ENCODE measurements at regions not wholly inside any gene's neighbourhood (a gene's known extent, or its start where the extent isn't known, plus 50 kb on each side); places are given as distances from the start of the nearest gene placed in this dataset.

GRCh38 chr5:172542651-172543131 lies 88.4 kb upstream of the SH3PXD2B start:
- no peaks in the 10 kb centered on the region for H3K4me1 ChIP-seq (ENCODE audit: insufficient read depth, low read length)
- DNase-seq, result no peak
- H3K36me3 ChIP-seq (ENCODE audit: insufficient read depth, low read length), result no peaks in the 10 kb centered on the region
- H3K27ac ChIP-seq (ENCODE audit: low read depth in 1 of 2, low read length in 2 of 2), result no peak overlapping the region
- Mint-ChIP-seq H3K4me1 (ENCODE audit: low read depth) (no peaks in the 10 kb centered on the region), H3K9me3 (peaks cover 2% of the 10 kb centered on the region), H3K36me3 (ENCODE audit: low read depth) (no peaks in the 10 kb centered on the region), H3K27ac (no peak overlapping the region), H3K4me3 (no peak overlapping the region), H3K27me3 (peaks cover 22% of the 10 kb centered on the region)
- peaks cover 0 to 13% of the 10 kb centered on the region in 2 experiments for H3K27me3 ChIP-seq (ENCODE audit: control insufficient read depth in 1 of 2, insufficient read depth in 2 of 2, low read length in 2 of 2)
- no peak overlapping the region for H3K4me3 ChIP-seq (ENCODE audit: low read length)
- intact Hi-C loops (cut with DNase I, micrococcal nuclease), result no loop called here
- peaks cover 0 to 16% of the 10 kb centered on the region in 2 experiments for H3K9me3 ChIP-seq (ENCODE audit: control insufficient read depth in 1 of 2, insufficient read depth in 1 of 2, low read length in 2 of 2)
- ChIA-PET POLR2A (no interaction called here), CTCF (no interaction called here)
- TF ChIP-seq, protein P1, sequence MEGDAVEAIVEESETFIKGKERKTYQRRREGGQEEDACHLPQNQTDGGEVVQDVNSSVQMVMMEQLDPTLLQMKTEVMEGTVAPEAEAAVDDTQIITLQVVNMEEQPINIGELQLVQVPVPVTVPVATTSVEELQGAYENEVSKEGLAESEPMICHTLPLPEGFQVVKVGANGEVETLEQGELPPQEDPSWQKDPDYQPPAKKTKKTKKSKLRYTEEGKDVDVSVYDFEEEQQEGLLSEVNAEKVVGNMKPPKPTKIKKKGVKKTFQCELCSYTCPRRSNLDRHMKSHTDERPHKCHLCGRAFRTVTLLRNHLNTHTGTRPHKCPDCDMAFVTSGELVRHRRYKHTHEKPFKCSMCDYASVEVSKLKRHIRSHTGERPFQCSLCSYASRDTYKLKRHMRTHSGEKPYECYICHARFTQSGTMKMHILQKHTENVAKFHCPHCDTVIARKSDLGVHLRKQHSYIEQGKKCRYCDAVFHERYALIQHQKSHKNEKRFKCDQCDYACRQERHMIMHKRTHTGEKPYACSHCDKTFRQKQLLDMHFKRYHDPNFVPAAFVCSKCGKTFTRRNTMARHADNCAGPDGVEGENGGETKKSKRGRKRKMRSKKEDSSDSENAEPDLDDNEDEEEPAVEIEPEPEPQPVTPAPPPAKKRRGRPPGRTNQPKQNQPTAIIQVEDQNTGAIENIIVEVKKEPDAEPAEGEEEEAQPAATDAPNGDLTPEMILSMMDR (IDR thresholded peaks at IDR 0.05), result no peak
- no peak for ATAC-seq (ENCODE audit: poor library complexity)

GRCh38 chr5:172541773-172542136 lies 87.4 kb upstream of the SH3PXD2B start:
- POLR2A ChIA-PET, result no interaction called here
- H3K4me3 ChIP-seq (ENCODE audit: low read length), result no peak overlapping the region
- peaks cover 0 to 22% of the 10 kb centered on the region in 2 experiments for H3K9me3 ChIP-seq (ENCODE audit: control insufficient read depth in 1 of 2, insufficient read depth in 1 of 2, low read length in 2 of 2)
- Mint-ChIP-seq H3K4me3 (no peak overlapping the region), H3K36me3 (ENCODE audit: low read depth) (no peaks in the 10 kb centered on the region), H3K27me3 (peaks cover 19% of the 10 kb centered on the region), H3K4me1 (ENCODE audit: low read depth) (no peaks in the 10 kb centered on the region), H3K27ac (no peak overlapping the region), H3K9me3 (peaks cover 2% of the 10 kb centered on the region)
- no peaks in the 10 kb centered on the region for H3K36me3 ChIP-seq (ENCODE audit: insufficient read depth, low read length)
- peaks cover 0 to 11% of the 10 kb centered on the region in 2 experiments for H3K27me3 ChIP-seq (ENCODE audit: control insufficient read depth in 1 of 2, insufficient read depth in 2 of 2, low read length in 2 of 2)
- no peaks in the 10 kb centered on the region for H3K4me1 ChIP-seq (ENCODE audit: insufficient read depth, low read length)
- H3K27ac ChIP-seq (ENCODE audit: low read depth in 1 of 2, low read length in 2 of 2), result no peak overlapping the region
- ATAC-seq (ENCODE audit: poor library complexity), result no peak
- no peak for DNase-seq
- TF ChIP-seq, protein P1 (IDR thresholded peaks at IDR 0.05), result no peak
- intact Hi-C loops (cut with DNase I, micrococcal nuclease), result no loop called here
- CTCF ChIA-PET, result no interaction called here

- Mint-ChIP-seq H3K4me1 (ENCODE audit: low read depth) (no peaks in the 10 kb centered on the region), H3K36me3 (ENCODE audit: low read depth) (no peaks in the 10 kb centered on the region), H3K27ac (no peak overlapping the region), H3K4me3 (no peak overlapping the region), H3K9me3 (peaks cover 2% of the 10 kb centered on the region), H3K27me3 (peaks cover 14% of the 10 kb centered on the region)
- Histone ChIP-seq H3K27me3 (ENCODE audit: control insufficient read depth in 1 of 2, insufficient read depth in 2 of 2, low read length in 2 of 2) (peaks cover 0 to 11% of the 10 kb centered on the region in 2 experiments), H3K36me3 (ENCODE audit: insufficient read depth, low read length) (no peaks in the 10 kb centered on the region), H3K27ac (ENCODE audit: low read depth in 1 of 2, low read length in 2 of 2) (no peak overlapping the region), H3K9me3 (ENCODE audit: control insufficient read depth in 1 of 2, insufficient read depth in 1 of 2, low read length in 2 of 2) (peaks cover 0 to 25% of the 10 kb centered on the region in 2 experiments), H3K4me1 (ENCODE audit: insufficient read depth, low read length) (no peaks in the 10 kb centered on the region), H3K4me3 (ENCODE audit: low read length) (no peak overlapping the region)
- POLR2A ChIA-PET, result no interaction called here
- intact Hi-C loops (cut with DNase I, micrococcal nuclease), result no loop called here
- CTCF ChIA-PET, result no interaction called here
- no peak for DNase-seq
- TF ChIP-seq, protein P1 (IDR thresholded peaks at IDR 0.05), result no peak
- ATAC-seq (ENCODE audit: poor library complexity), result no peak
These were observed 86.9 kb upstream of the SH3PXD2B start for GRCh38 chr5:172541099-172541772.
